ENCODE measurements at regions not wholly inside any gene's neighbourhood (a gene's known extent, or its start where the extent isn't known, plus 50 kb on each side); places are given as distances from the start of the nearest gene placed in this dataset.
A peak's percentile ranks its signal among the peaks of the same experiment; 100 is the strongest.

- no peak overlapping the region for H3K4me3 ChIP-seq (replicated peaks in 1 of 2; ENCODE audit: low read depth in 2 of 2, low read length in 2 of 2)
- TF ChIP-seq, protein P1, sequence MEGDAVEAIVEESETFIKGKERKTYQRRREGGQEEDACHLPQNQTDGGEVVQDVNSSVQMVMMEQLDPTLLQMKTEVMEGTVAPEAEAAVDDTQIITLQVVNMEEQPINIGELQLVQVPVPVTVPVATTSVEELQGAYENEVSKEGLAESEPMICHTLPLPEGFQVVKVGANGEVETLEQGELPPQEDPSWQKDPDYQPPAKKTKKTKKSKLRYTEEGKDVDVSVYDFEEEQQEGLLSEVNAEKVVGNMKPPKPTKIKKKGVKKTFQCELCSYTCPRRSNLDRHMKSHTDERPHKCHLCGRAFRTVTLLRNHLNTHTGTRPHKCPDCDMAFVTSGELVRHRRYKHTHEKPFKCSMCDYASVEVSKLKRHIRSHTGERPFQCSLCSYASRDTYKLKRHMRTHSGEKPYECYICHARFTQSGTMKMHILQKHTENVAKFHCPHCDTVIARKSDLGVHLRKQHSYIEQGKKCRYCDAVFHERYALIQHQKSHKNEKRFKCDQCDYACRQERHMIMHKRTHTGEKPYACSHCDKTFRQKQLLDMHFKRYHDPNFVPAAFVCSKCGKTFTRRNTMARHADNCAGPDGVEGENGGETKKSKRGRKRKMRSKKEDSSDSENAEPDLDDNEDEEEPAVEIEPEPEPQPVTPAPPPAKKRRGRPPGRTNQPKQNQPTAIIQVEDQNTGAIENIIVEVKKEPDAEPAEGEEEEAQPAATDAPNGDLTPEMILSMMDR (IDR thresholded peaks at IDR 0.05; ENCODE audit: low read depth, low read length), result no peak
- no peak for DNase-seq (ENCODE audit: low read depth in 2 of 2)
Observed at GRCh38 chr13:21970918-21971317, 300.0 kb downstream of the FGF9 start.

- DNase-seq (ENCODE audit: low read depth in 2 of 2), result peak in 1 of 2 donors; percentile 0
Observed at GRCh38 chr13:21971662-21972621, 301.1 kb downstream of the FGF9 start.

GRCh38 chr13:21973437-21974125, 302.7 kb downstream of the FGF9 start:
- no peak for DNase-seq (ENCODE audit: low read depth in 2 of 2)
- TF ChIP-seq, protein P1 (IDR thresholded peaks at IDR 0.05; ENCODE audit: low read depth, low read length), result no peak
- no peak overlapping the region for H3K4me3 ChIP-seq (replicated peaks in 1 of 2; ENCODE audit: low read depth in 2 of 2, low read length in 2 of 2)

More at GRCh38 chr13:21971662-21972621, 301.1 kb downstream of the FGF9 start:
- TF ChIP-seq, protein P1 (IDR thresholded peaks at IDR 0.05; ENCODE audit: low read depth, low read length), result no peak
- no peak overlapping the region for H3K4me3 ChIP-seq (replicated peaks in 1 of 2; ENCODE audit: low read depth in 2 of 2, low read length in 2 of 2)

DNA sequence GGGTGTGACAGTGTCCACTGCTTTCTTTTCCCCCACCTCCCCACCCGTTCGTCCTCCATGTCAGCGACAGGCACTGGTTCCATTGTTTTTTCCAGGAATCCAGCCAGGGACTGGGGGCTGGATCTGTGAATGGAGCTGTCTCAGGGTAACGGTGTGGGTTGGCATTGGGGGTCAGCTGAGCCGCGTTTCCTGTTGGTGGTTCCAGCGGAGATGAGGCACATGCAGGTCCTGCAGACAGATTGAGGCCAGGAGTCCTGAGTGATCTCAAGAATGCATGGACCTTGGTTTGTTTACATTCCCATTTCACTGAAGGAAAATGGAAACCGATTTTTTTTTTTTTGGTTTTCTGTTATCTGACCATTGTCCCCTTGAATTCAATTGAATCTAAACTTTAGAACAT, 303.9 kb downstream of the FGF9 start:
- DNase-seq (ENCODE audit: low read depth in 2 of 2), result no peak
- H3K4me3 ChIP-seq (replicated peaks in 1 of 2; ENCODE audit: low read depth in 2 of 2, low read length in 2 of 2), result no peak overlapping the region
- TF ChIP-seq, protein P1 (IDR thresholded peaks at IDR 0.05; ENCODE audit: low read depth, low read length), result no peak

GRCh38 chr13:21976159-21976558, 305.3 kb downstream of the FGF9 start:
- H3K4me3 ChIP-seq (replicated peaks in 1 of 2; ENCODE audit: low read depth in 2 of 2, low read length in 2 of 2), result no peak overlapping the region
- TF ChIP-seq, protein P1 (IDR thresholded peaks at IDR 0.05; ENCODE audit: low read depth, low read length), result no peak
- no peak for DNase-seq (ENCODE audit: low read depth in 2 of 2)

DNA sequence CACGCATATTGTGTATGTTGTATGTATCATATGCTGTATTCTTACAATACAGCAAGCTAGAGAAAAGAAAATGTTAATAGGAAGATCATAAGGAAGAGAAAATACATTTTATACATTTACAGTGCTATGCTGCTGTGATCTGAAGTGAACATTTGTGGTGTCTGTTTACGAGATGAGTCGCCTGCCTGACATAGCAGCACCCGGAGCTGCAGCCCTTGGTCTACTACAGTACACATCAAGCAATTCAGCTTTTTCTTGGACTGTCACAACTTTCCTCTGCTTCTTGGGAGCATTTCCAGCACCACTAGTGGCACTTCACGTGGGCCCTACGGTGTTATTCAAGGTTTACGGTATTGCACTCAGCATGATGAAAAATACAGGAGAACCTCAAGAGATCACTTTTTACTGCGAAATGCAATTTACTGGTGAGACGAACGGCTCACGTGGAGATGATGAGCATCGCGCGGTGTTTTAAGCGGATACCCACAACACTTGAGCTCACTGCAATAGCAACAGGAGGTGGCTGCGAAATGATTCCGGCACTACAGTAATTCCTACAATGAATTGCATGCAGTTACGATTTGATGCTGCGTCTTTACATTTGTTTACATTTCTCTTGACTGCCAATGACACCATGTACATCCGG, 308.4 kb downstream of the FGF9 start:
- TF ChIP-seq, protein P1 (IDR thresholded peaks at IDR 0.05; ENCODE audit: low read depth, low read length), result no peak
- no peak for DNase-seq (ENCODE audit: low read depth in 2 of 2)
- no peak overlapping the region for H3K4me3 ChIP-seq (replicated peaks in 1 of 2; ENCODE audit: low read depth in 2 of 2, low read length in 2 of 2)
